ENCODE measurements at regions not wholly inside any gene's neighbourhood (a gene's known extent, or its start where the extent isn't known, plus 50 kb on each side); places are given as distances from the start of the nearest gene placed in this dataset. TPM values are rescaled to one million over a fixed set of nuclear protein-coding genes. Genes with fewer than 3 reads are reported as not detected.

GRCh38 chr2:120679526-120679925, 56.1 kb upstream of the GLI2 start:
- DNase-seq: no peak

- DNase-seq: peak; percentile 79
These were observed 55.4 kb upstream of the GLI2 start for GRCh38 chr2:120680136-120680761.

DNA sequence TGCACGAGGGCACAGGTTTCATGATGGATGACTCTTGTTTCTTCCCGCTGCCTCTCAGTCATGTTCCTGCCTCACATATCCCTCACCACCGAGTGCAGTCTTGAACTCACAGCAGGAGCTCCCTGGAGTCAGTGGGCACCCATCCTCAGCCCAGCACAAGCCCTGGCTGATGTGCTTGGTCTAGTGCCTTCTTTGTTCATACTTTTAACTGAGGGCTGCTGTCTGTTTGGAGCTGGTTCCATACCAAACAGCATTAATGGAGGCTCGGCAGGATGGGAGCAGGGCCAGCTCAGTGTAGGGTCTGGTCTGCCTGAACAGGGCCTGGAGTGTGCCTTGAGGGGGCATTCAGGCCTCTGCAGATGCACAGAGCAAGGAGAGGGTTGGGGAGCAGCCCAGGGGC, 54.5 kb upstream of the GLI2 start:
- DNase-seq: no peak

DNA sequence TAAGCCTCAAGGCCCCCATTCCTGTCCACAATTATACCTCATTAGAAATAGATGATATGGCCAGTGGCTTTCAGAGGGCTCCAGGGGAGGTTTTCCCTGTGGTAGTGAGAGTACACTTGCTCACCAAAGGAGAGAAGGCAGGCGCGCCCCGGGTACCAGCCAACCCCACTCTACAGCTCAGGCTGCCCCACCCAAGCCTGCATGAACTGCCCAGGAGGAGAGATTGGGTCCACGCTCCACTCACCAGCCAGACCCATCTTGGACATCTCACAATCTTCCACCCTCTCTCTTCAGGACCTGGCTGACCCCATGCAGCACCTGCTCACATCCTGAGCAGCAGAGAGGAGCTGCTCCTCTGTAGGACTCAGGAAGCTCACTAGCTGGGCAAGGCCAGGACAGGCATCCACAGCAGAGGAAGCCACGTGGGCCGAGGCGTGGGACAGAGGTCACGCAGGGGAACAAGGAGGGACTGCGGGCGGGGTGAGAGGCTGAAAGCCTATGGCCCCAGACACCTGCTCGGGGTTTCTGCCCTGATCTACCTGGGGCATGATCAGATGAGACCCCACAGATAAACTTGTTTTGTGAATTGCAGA, 53.9 kb upstream of the GLI2 start:
- DNase-seq: no peak

- DNase-seq: no peak
These were observed 53.0 kb upstream of the GLI2 start for GRCh38 chr2:120682654-120683053.

- no peak for DNase-seq
These were observed 52.6 kb upstream of the GLI2 start for GRCh38 chr2:120683081-120683480.

DNA sequence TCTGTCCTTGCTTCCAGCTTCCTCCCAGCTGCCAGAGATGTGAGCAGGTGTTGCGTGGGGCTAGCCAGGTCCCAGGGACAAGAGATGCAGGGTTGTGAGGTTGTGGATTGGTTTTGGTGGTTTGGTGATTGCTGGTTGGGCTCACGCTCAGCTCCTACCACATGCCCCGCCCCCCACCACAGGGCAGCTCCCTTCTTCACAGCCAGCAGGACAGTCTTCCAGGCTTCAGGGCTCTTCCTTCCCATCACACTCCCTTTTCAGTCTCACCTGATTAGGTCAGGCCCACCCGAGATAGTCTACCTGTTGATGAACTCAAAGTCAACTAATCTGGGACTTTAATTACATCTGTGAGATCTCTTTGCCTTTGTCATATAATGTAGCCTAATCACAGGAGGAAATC, 52.0 kb upstream of the GLI2 start:
- DNase-seq: no peak

DNA sequence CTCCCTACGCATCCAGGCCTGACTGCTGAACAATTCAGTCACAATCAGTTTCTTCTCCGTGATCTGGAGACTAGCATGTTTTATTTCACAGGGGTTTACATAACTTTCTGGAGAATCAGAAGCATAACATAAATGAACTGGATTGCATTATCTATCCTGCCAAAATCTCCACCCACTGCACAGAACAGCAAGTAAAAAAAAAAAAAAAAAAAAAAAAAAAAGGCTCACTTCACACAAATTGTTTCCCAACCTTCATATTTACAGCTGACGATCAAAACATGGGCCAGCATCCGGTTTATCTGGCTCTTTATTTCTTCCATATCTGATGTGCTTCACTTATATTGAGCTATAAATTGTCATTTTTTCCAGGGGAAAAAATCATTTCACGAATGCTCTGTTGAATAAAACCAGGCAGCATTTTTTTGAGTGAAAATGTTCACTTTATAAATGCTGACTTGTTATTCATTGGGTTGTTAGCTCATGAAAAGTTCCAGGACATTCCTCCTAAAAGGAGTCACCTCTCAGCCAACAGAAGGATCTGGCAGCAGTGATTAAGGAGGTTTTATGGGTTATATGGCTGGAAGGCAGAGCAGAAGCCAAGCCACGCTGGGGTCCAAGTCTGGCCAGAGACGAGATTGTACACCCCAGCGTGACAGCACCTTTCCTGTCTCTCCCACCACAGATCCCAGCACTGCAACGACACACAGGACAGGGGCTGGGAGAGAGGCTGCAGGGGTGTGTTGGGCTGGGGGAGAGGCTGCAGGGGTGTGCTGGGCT, 51.2 kb upstream of the GLI2 start:
- DNase-seq: peak; percentile 81

GRCh38 chr2:120685066-120685973, 50.3 kb upstream of the GLI2 start:
- no peak for DNase-seq

Small RNAs in the stretch of these regions (small RNA-seq; reads per million reads assigned to genes)
- gene RF00019 (ENCODE audit: low replicate concordance): not detected
